Sigmoid colon (tissue), 4 donors: ENCODE measurements at regions not wholly inside any gene's neighbourhood (a gene's known extent, or its start where the extent isn't known, plus 50 kb on each side); places are given as distances from the start of the nearest gene placed in this dataset.

Experiments
- EP300 ChIP-seq, 4 donors: sonication (generic); formaldehyde crosslinking; IDR thresholded peaks; one replicate each; pipeline ENCODE4 v1.6.1; 2017; ENCODE audit warnings: antibody characterized with exemption in 4 of 4
- POLR2A ChIP-seq, 2 donors: fragments of 450-650 bp; IDR thresholded peaks; one replicate each; pipeline ENCODE4 v1.6.1; 2016; ENCODE audit warnings: antibody characterized with exemption in 2 of 2, mild to moderate bottlenecking in 2 of 2, moderate library complexity in 2 of 2
- POLR2AphosphoS5 ChIP-seq, 4 donors: sonication (generic); formaldehyde crosslinking; IDR thresholded peaks; one replicate each; pipeline ENCODE4 v1.6.1; 2017; ENCODE audit warnings: antibody characterized with exemption in 4 of 4
- TF ChIP-seq, protein P1 (sequence below), 4 experiments: fragments of 450-650 bp in 3 of 4; fragments of 200-600 bp in 1 of 4; IDR thresholded peaks; one replicate each; pipeline ENCODE4 v1.5.1; 2016 to 2019; ENCODE audit warnings: antibody characterized with exemption in 4 of 4, mild to moderate bottlenecking in 3 of 4, moderate library complexity in 2 of 4

DNA sequence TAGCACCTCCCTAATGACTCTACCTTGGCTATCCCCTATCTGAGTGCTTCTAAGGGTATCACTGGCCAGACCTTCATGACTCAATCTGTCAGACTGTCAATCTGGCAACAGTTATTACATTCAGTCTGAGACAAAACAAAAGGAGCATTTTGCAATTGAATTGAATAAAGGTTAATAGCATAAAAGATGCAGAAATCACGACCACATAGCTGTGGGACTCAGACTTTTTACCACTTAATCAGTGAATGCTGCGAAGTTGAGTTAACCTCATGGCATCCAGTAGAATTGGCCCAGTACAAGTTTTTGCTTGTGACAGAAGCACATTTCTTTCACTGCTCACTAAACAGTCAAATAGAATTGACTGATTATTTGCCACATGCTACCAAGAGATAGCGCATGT lies 480.7 kb upstream of the DPPA4 start:
- TF ChIP-seq, protein P1, sequence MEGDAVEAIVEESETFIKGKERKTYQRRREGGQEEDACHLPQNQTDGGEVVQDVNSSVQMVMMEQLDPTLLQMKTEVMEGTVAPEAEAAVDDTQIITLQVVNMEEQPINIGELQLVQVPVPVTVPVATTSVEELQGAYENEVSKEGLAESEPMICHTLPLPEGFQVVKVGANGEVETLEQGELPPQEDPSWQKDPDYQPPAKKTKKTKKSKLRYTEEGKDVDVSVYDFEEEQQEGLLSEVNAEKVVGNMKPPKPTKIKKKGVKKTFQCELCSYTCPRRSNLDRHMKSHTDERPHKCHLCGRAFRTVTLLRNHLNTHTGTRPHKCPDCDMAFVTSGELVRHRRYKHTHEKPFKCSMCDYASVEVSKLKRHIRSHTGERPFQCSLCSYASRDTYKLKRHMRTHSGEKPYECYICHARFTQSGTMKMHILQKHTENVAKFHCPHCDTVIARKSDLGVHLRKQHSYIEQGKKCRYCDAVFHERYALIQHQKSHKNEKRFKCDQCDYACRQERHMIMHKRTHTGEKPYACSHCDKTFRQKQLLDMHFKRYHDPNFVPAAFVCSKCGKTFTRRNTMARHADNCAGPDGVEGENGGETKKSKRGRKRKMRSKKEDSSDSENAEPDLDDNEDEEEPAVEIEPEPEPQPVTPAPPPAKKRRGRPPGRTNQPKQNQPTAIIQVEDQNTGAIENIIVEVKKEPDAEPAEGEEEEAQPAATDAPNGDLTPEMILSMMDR (IDR thresholded peaks at IDR 0.05), result no peak
- TF ChIP-seq POLR2AphosphoS5 (IDR thresholded peaks at IDR 0.05) (no peak), POLR2A (IDR thresholded peaks at IDR 0.05) (no peak), EP300 (IDR thresholded peaks at IDR 0.05) (no peak)
